H1 (cell line): ENCODE measurements at regions not wholly inside any gene's neighbourhood (a gene's known extent, or its start where the extent isn't known, plus 50 kb on each side); places are given as distances from the start of the nearest gene placed in this dataset.

Experiments used
- BACH1 ChIP-seq: IDR thresholded peaks from 2 replicates; pipeline ENCODE4 v1.6.1; 2012; ENCODE audit warnings: low read length, improper control_type of control experiment
- EP300 ChIP-seq, 2 experiments: IDR thresholded peaks; 1 replicate in 1 of 2; 2 replicates in 1 of 2; pipeline ENCODE4 v1.6.1; 2011 to 2012; ENCODE audit warnings: low read depth in 2 of 2, low read length in 2 of 2, mild to moderate bottlenecking in 2 of 2, borderline replicate concordance in 1 of 2, inconsistent platforms in 1 of 2, moderate library complexity in 1 of 2
- EZH2 ChIP-seq: fragments of 200-600 bp; sonication (generic); IDR thresholded peaks from 2 replicates; pipeline ENCODE4 v1.7.1; 2012; ENCODE audit warnings: low read depth, mild to moderate bottlenecking, moderate library complexity, low read length, inconsistent platforms; ENCODE audit not compliant: severe bottlenecking
- SP1 ChIP-seq: IDR thresholded peaks from 2 replicates; pipeline ENCODE4 v1.6.1; 2011; ENCODE audit warnings: low read depth, low read length
- TEAD4 ChIP-seq: IDR thresholded peaks from 2 replicates; pipeline ENCODE4 v1.6.1; 2012; ENCODE audit warnings: low read depth, low read length, inconsistent platforms, mixed read lengths
- YY1 ChIP-seq: IDR thresholded peaks from 2 replicates; pipeline ENCODE4 v1.6.1; 2011; ENCODE audit warnings: low read depth, mild to moderate bottlenecking, low read length
- TF ChIP-seq, protein P1 (sequence below), 3 experiments: IDR thresholded peaks; 1 replicate in 2 of 3; 2 replicates in 1 of 3; pipeline versions ENCODE4 v1.5.1 to v1.6.1; 2011; ENCODE audit warnings: low read length in 3 of 3, mild to moderate bottlenecking in 3 of 3, inconsistent platforms in 2 of 3, low read depth in 1 of 3, moderate library complexity in 1 of 3; ENCODE audit not compliant: insufficient read depth in 1 of 3; ENCODE audit errors: control extremely low read depth in 1 of 3

DNA sequence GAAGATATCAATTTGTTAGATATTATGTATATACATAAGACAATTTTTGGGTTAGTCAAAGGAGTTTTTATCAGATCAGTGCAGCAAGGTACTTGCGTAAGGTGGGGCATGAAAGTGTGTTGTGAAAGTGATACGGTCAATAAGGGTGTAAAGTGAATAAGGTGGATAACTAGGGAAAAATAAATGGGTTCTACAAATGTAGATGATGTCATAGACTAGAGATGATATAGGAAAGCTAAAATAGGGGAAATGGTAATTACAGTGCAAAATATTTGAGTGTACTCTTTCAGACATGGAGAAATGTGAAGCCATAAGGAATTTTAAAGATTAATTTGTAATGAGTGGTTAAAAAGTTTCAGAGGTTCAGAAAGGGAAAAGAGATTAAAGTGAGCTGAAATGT is 180.6 kb upstream of the KHDRBS2 start:
- TF ChIP-seq BACH1 = no peak
- TF ChIP-seq YY1 = no peak
- TF ChIP-seq, protein P1, sequence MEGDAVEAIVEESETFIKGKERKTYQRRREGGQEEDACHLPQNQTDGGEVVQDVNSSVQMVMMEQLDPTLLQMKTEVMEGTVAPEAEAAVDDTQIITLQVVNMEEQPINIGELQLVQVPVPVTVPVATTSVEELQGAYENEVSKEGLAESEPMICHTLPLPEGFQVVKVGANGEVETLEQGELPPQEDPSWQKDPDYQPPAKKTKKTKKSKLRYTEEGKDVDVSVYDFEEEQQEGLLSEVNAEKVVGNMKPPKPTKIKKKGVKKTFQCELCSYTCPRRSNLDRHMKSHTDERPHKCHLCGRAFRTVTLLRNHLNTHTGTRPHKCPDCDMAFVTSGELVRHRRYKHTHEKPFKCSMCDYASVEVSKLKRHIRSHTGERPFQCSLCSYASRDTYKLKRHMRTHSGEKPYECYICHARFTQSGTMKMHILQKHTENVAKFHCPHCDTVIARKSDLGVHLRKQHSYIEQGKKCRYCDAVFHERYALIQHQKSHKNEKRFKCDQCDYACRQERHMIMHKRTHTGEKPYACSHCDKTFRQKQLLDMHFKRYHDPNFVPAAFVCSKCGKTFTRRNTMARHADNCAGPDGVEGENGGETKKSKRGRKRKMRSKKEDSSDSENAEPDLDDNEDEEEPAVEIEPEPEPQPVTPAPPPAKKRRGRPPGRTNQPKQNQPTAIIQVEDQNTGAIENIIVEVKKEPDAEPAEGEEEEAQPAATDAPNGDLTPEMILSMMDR (IDR thresholded peaks at IDR 0.05; ENCODE audit: control extremely low read depth in 1 of 3, insufficient read depth in 1 of 3, low read depth in 1 of 3, low read length in 3 of 3) = no peak
- TF ChIP-seq TEAD4 = no peak
- TF ChIP-seq EP300 (IDR thresholded peaks at IDR 0.05; ENCODE audit: borderline replicate concordance in 1 of 2, low read depth in 2 of 2, low read length in 2 of 2) = no peak
- no peak for TF ChIP-seq SP1
- TF ChIP-seq EZH2 = no peak
